ENCODE measurements at regions not wholly inside any gene's neighbourhood (a gene's known extent, or its start where the extent isn't known, plus 50 kb on each side); places are given as distances from the start of the nearest gene placed in this dataset.

DNA sequence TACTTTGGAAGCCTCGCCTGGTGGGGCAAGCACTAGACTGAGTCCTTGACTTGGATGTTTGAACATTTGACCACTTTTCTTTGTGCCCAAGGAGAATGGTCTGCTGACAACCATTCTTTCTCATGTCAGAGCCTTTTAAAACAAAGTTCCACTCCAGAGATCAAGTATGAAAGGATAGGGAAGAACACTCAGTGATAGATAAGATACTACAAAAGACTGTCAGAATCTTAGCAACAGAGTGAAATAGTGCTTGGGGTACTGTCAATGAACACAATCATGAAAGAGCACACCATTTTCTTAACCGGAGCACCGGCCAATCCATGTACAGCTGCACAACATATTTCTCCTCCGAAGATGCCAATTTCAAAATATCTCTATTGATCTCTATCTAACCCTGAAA is 82.8 kb upstream of the ADO start:
- TF ChIP-seq POLR2A (IDR thresholded peaks at IDR 0.05) (no peak), CTCF (IDR thresholded peaks at IDR 0.05 in 8 of 11, conservative IDR thresholded peaks at IDR 0.05 in 3 of 11) (no peak), POLR2AphosphoS5 (IDR thresholded peaks at IDR 0.05) (no peak)

Data from spleen (tissue), 7 donors.